Fibroblast of villous mesenchyme (primary cell): ENCODE measurements at regions not wholly inside any gene's neighbourhood (a gene's known extent, or its start where the extent isn't known, plus 50 kb on each side); places are given as distances from the start of the nearest gene placed in this dataset.
"Not testable (repeated sequence)": the region's sequence is repeated elsewhere in the genome, so short reads cannot be mapped to it uniquely, and the experiment has no call there.

Source experiments
- DNase-seq: peaks from one replicate; pipeline ENCODE4 v3.0.0-alpha.2; 2010; ENCODE audit warnings: low read depth
- H3K4me3 ChIP-seq: 2 replicates; pipeline ENCODE4 v1.5.1; 2011; ENCODE audit warnings: low read depth, mild to moderate bottlenecking, low read length
- CTCF ChIP-seq: IDR thresholded peaks from 2 replicates; pipeline ENCODE4 v1.5.1; 2012; ENCODE audit warnings: low read depth, mild to moderate bottlenecking, low read length; ENCODE audit not compliant: insufficient read depth

GRCh38 chr5:36395260-36395659, 93.6 kb upstream of the RANBP3L start:
- H3K4me3 ChIP-seq, result no peak overlapping the region
- DNase-seq, result no peak
- TF ChIP-seq CTCF, result no peak

- H3K4me3 ChIP-seq, DNase-seq: not testable (repeated sequence)
Observed at GRCh38 chr5:36395947-36396346, 94.2 kb upstream of the RANBP3L start.

- no peak for TF ChIP-seq CTCF
- peak; percentile 90 for DNase-seq
Observed at GRCh38 chr5:36396640-36397039, 94.9 kb upstream of the RANBP3L start.

GRCh38 chr5:36397901-36398536, 96.3 kb upstream of the RANBP3L start:
- H3K4me3 ChIP-seq, result no peak overlapping the region
- DNase-seq, result peak; percentile 86
- TF ChIP-seq CTCF, result peak; percentile 48

More at GRCh38 chr5:36396640-36397039, 94.9 kb upstream of the RANBP3L start:
- no peak overlapping the region for H3K4me3 ChIP-seq

GRCh38 chr5:36402512-36402906, 100.8 kb upstream of the RANBP3L start:
- no peak overlapping the region for H3K4me3 ChIP-seq
- no peak for DNase-seq
- TF ChIP-seq CTCF, result no peak

- peak; percentile 80 for DNase-seq
- TF ChIP-seq CTCF, result no peak
- H3K4me3 ChIP-seq, result no peak overlapping the region
Observed at GRCh38 chr5:36403632-36404311, 102.1 kb upstream of the RANBP3L start.

- no peak for DNase-seq
- H3K4me3 ChIP-seq, result no peak overlapping the region
- no peak for TF ChIP-seq CTCF
Observed at GRCh38 chr5:36406023-36406422, 104.3 kb upstream of the RANBP3L start.
